Skeletal muscle satellite cell (primary cell): ENCODE measurements at regions not wholly inside any gene's neighbourhood (a gene's known extent, or its start where the extent isn't known, plus 50 kb on each side); places are given as distances from the start of the nearest gene placed in this dataset.
"Not testable (repeated sequence)": the region's sequence is repeated elsewhere in the genome, so short reads cannot be mapped to it uniquely, and the experiment has no call there.

Experiments
- H3K27me3 ChIP-seq: 2 replicates; pipeline ENCODE4 v1.7.0; 2013; ENCODE audit warnings: low read length; ENCODE audit not compliant: control insufficient read depth, insufficient read depth
- H3K36me3 ChIP-seq: 2 replicates; pipeline ENCODE4 v1.7.0; 2013; ENCODE audit warnings: mild to moderate bottlenecking, control low read depth, low read length; ENCODE audit not compliant: insufficient read depth
- H3K4me1 ChIP-seq: 2 replicates; pipeline ENCODE4 v1.7.0; 2013; ENCODE audit warnings: low read length; ENCODE audit not compliant: control insufficient read depth, insufficient read depth
- H3K4me2 ChIP-seq: 2 replicates; pipeline ENCODE4 v1.7.0; 2013; ENCODE audit warnings: mild to moderate bottlenecking, low read length
- H3K4me3 ChIP-seq: 2 replicates; pipeline ENCODE4 v1.7.0; 2013; ENCODE audit warnings: low read length
- H3K9ac ChIP-seq: 2 replicates; pipeline ENCODE4 v1.7.0; 2013; ENCODE audit warnings: mild to moderate bottlenecking, low read depth, low read length, moderate library complexity
- H3K9me3 ChIP-seq: replicated peaks from 2 replicates; pipeline ENCODE4 v1.7.0; 2013; ENCODE audit warnings: mild to moderate bottlenecking, control low read depth, low read length

GRCh38 chr1:229147072-229147471, 123.8 kb upstream of the RAB4A start:
- Histone ChIP-seq H3K4me3 (no peak overlapping the region), H3K36me3 (no peaks in the 10 kb centered on the region), H3K4me1 (no peaks in the 10 kb centered on the region), H3K9me3 (no peaks in the 10 kb centered on the region), H3K9ac (no peak overlapping the region), H3K27me3 (peaks cover 23% of the 10 kb centered on the region), H3K4me2 (no peak overlapping the region)

- H3K9ac ChIP-seq = no peak overlapping the region
- no peaks in the 10 kb centered on the region for H3K4me1 ChIP-seq
- no peaks in the 10 kb centered on the region for H3K9me3 ChIP-seq
- H3K4me3 ChIP-seq = no peak overlapping the region
- no peaks in the 10 kb centered on the region for H3K36me3 ChIP-seq
- H3K27me3 ChIP-seq = peaks cover 26% of the 10 kb centered on the region
- no peak overlapping the region for H3K4me2 ChIP-seq
Observed at GRCh38 chr1:229148041-229148671, 122.8 kb upstream of the RAB4A start.

- H3K9me3 ChIP-seq = no peaks in the 10 kb centered on the region
- no peaks in the 10 kb centered on the region for H3K4me1 ChIP-seq
- no peaks in the 10 kb centered on the region for H3K36me3 ChIP-seq
- H3K4me3 ChIP-seq = no peak overlapping the region
- no peak overlapping the region for H3K4me2 ChIP-seq
- peaks cover 26% of the 10 kb centered on the region for H3K27me3 ChIP-seq
- no peak overlapping the region for H3K9ac ChIP-seq
Observed at GRCh38 chr1:229148743-229149142, 122.2 kb upstream of the RAB4A start.

GRCh38 chr1:229149435-229149834, 121.5 kb upstream of the RAB4A start:
- no peak overlapping the region for H3K9ac ChIP-seq
- no peaks in the 10 kb centered on the region for H3K9me3 ChIP-seq
- H3K4me2 ChIP-seq = no peak overlapping the region
- no peak overlapping the region for H3K4me3 ChIP-seq
- H3K4me1 ChIP-seq = no peaks in the 10 kb centered on the region
- H3K36me3 ChIP-seq = no peaks in the 10 kb centered on the region
- peaks cover 26% of the 10 kb centered on the region for H3K27me3 ChIP-seq

- H3K27me3 ChIP-seq = peaks cover 31% of the 10 kb centered on the region
- no peaks in the 10 kb centered on the region for H3K36me3 ChIP-seq
- no peaks in the 10 kb centered on the region for H3K9me3 ChIP-seq
- no peak overlapping the region for H3K4me2 ChIP-seq
- H3K4me3 ChIP-seq = no peak overlapping the region
- H3K9ac ChIP-seq = no peak overlapping the region
- no peaks in the 10 kb centered on the region for H3K4me1 ChIP-seq
Observed at GRCh38 chr1:229150518-229150917, 120.4 kb upstream of the RAB4A start.

GRCh38 chr1:229151412-229151811, 119.5 kb upstream of the RAB4A start:
- not testable (repeated sequence) for H3K9me3 ChIP-seq, H3K4me3 ChIP-seq, H3K4me1 ChIP-seq, H3K9ac ChIP-seq, H3K36me3 ChIP-seq, H3K4me2 ChIP-seq
- H3K27me3 ChIP-seq = peaks cover 33% of the 10 kb centered on the region

GRCh38 chr1:229152311-229152710, 118.6 kb upstream of the RAB4A start:
- Histone ChIP-seq H3K4me2 (no peak overlapping the region), H3K27me3 (peaks cover 35% of the 10 kb centered on the region), H3K36me3 (no peaks in the 10 kb centered on the region), H3K4me1 (no peaks in the 10 kb centered on the region), H3K9ac (no peak overlapping the region), H3K4me3 (no peak overlapping the region), H3K9me3 (no peaks in the 10 kb centered on the region)

GRCh38 chr1:229153955-229154548, 116.9 kb upstream of the RAB4A start:
- Histone ChIP-seq H3K4me1 (no peaks in the 10 kb centered on the region), H3K9ac (no peak overlapping the region), H3K4me3 (no peak overlapping the region), H3K9me3 (no peaks in the 10 kb centered on the region), H3K4me2 (no peak overlapping the region), H3K27me3 (peaks cover 37% of the 10 kb centered on the region), H3K36me3 (no peaks in the 10 kb centered on the region)

GRCh38 chr1:229154811-229155210, 116.1 kb upstream of the RAB4A start:
- no peaks in the 10 kb centered on the region for H3K9me3 ChIP-seq
- no peak overlapping the region for H3K4me2 ChIP-seq
- peaks cover 31% of the 10 kb centered on the region for H3K27me3 ChIP-seq
- H3K36me3 ChIP-seq = no peaks in the 10 kb centered on the region
- H3K4me3 ChIP-seq = no peak overlapping the region
- H3K4me1 ChIP-seq = no peaks in the 10 kb centered on the region
- H3K9ac ChIP-seq = no peak overlapping the region

GRCh38 chr1:229155472-229155871, 115.4 kb upstream of the RAB4A start:
- H3K4me3 ChIP-seq = no peak overlapping the region
- H3K4me2 ChIP-seq = no peak overlapping the region
- no peaks in the 10 kb centered on the region for H3K36me3 ChIP-seq
- peaks cover 34% of the 10 kb centered on the region for H3K27me3 ChIP-seq
- no peak overlapping the region for H3K9ac ChIP-seq
- no peaks in the 10 kb centered on the region for H3K4me1 ChIP-seq
- no peaks in the 10 kb centered on the region for H3K9me3 ChIP-seq

- no peaks in the 10 kb centered on the region for H3K4me1 ChIP-seq
- H3K27me3 ChIP-seq = peaks cover 34% of the 10 kb centered on the region
- no peaks in the 10 kb centered on the region for H3K9me3 ChIP-seq
- no peaks in the 10 kb centered on the region for H3K36me3 ChIP-seq
- H3K4me3 ChIP-seq = no peak overlapping the region
- H3K9ac ChIP-seq = no peak overlapping the region
- no peak overlapping the region for H3K4me2 ChIP-seq
Observed at GRCh38 chr1:229156872-229157271, 114.0 kb upstream of the RAB4A start.

- H3K9me3 ChIP-seq = no peaks in the 10 kb centered on the region
- no peak overlapping the region for H3K9ac ChIP-seq
- no peak overlapping the region for H3K4me3 ChIP-seq
Observed at GRCh38 chr1:229157480-229157879, 113.4 kb upstream of the RAB4A start.

More at GRCh38 chr1:229157480-229157879, 113.4 kb upstream of the RAB4A start:
- Histone ChIP-seq H3K27me3 (peaks cover 31% of the 10 kb centered on the region), H3K4me2 (no peak overlapping the region), H3K4me1 (no peaks in the 10 kb centered on the region), H3K36me3 (no peaks in the 10 kb centered on the region)
